ENCODE measurements at regions not wholly inside any gene's neighbourhood (a gene's known extent, or its start where the extent isn't known, plus 50 kb on each side); places are given as distances from the start of the nearest gene placed in this dataset.

GRCh38 chr1:87718241-87718950 is 389.7 kb downstream of the LMO4 start:
- peaks cover 0 to 17% (median 6%) of the 10 kb centered on the region in 4 donors for H3K4me1 ChIP-seq
- in situ Hi-C loops (cut with MboI; ENCODE audit: low pct_ligation_motif_present in 1 of 4, low pct_unique_long_range_greater_than_20kb in 1 of 4, low sequenced_read_pairs in 3 of 4): no loop called here
- no peaks in the 10 kb centered on the region for H3K36me3 ChIP-seq
- no peak for DNase-seq
- H3K27me3 ChIP-seq: no peaks in the 10 kb centered on the region
- intact Hi-C loops (cut with DNase I; ENCODE audit: low total_unique reads): no loop called here
- WGBS, 2 donors (ENCODE audit: low coverage in 1 of 2): 50 to 60% methylated on average over 1 of the region's 1 CpG
- peak overlapping the region in 2 of 4 donors; percentile 7 to 26 for H3K27ac ChIP-seq
- TF ChIP-seq POLR2A (IDR thresholded peaks at IDR 0.05) (no peak), CTCF (IDR thresholded peaks at IDR 0.05) (peak in 1 of 5 experiments; percentile 56), POLR2AphosphoS5 (IDR thresholded peaks at IDR 0.05) (peak in 1 of 3 donors; percentile 45)
- H3K4me3 ChIP-seq: no peak overlapping the region
- H3K9me3 ChIP-seq: no peaks in the 10 kb centered on the region

DNA sequence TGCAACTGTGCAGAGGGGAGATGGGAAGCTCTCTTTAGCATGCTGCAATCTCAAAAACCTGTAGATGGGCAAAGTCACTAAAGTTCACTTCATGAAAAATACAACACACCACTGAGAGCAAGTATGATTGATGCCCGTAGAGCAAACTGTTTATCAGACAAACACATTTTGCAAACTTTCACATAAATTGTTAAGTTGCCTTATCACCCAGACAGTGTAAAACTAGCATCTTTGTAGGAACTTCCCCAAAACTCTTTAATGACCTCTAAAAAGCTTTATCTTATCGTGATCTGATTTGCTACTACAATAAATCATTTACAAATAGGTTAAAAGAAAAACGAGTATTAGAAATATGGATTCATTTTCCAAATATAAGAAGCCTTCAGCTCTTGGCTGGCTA is 391.0 kb downstream of the LMO4 start:
- no peak for DNase-seq
- no peak overlapping the region for H3K27ac ChIP-seq
- intact Hi-C loops (cut with DNase I; ENCODE audit: low total_unique reads) (no loop called here), in situ Hi-C loops (cut with MboI; ENCODE audit: low pct_ligation_motif_present in 1 of 4, low pct_unique_long_range_greater_than_20kb in 1 of 4, low sequenced_read_pairs in 3 of 4) (no loop called here)
- 45 to 51% methylated on average over 3 of the region's 3 CpGs for WGBS, 2 donors (ENCODE audit: low coverage in 1 of 2)
- no peaks in the 10 kb centered on the region for H3K9me3 ChIP-seq
- peaks cover 0 to 17% (median 6%) of the 10 kb centered on the region in 4 donors for H3K4me1 ChIP-seq
- no peak for TF ChIP-seq POLR2AphosphoS5 (IDR thresholded peaks at IDR 0.05)
- no peak for TF ChIP-seq CTCF (IDR thresholded peaks at IDR 0.05)
- TF ChIP-seq POLR2A (IDR thresholded peaks at IDR 0.05): no peak
- no peak for TF ChIP-seq EP300 (IDR thresholded peaks at IDR 0.05; ENCODE audit: low read depth)
- no peaks in the 10 kb centered on the region for H3K36me3 ChIP-seq
- H3K27me3 ChIP-seq: no peaks in the 10 kb centered on the region
- no peak overlapping the region for H3K4me3 ChIP-seq

DNA sequence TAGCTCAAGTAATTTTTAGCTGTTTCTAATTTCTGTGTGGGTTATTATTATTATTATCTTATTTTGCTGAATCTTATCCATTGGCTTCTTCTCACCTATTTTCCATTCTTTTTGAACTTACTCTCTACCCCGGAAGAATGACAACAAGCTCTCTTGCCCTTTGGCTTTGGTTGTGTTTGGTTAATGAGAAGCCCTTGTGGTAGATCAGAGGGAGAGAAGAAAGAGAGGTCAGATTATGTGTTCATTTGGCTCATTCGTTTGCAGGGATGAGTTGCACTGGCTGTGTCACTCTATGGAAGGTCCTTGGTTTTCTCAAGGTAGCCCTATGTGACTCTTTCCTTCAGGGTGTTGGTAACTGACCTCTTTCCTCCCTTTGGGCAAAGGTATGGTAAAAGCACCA is 391.9 kb downstream of the LMO4 start:
- H3K27ac ChIP-seq: no peak overlapping the region
- H3K36me3 ChIP-seq: no peaks in the 10 kb centered on the region
- intact Hi-C loops (cut with DNase I; ENCODE audit: low total_unique reads) (no loop called here), in situ Hi-C loops (cut with MboI; ENCODE audit: low pct_ligation_motif_present in 1 of 4, low pct_unique_long_range_greater_than_20kb in 1 of 4, low sequenced_read_pairs in 3 of 4) (no loop called here)
- DNase-seq: no peak
- H3K27me3 ChIP-seq: no peaks in the 10 kb centered on the region
- 64 to 69% methylated on average over 2 of the region's 2 CpGs for WGBS, 2 donors (ENCODE audit: low coverage in 1 of 2)
- peaks cover 0 to 17% (median 6%) of the 10 kb centered on the region in 4 donors for H3K4me1 ChIP-seq
- TF ChIP-seq EP300 (IDR thresholded peaks at IDR 0.05; ENCODE audit: low read depth) (no peak), POLR2A (IDR thresholded peaks at IDR 0.05) (no peak), POLR2AphosphoS5 (IDR thresholded peaks at IDR 0.05) (no peak), CTCF (IDR thresholded peaks at IDR 0.05) (no peak)
- no peaks in the 10 kb centered on the region for H3K9me3 ChIP-seq
- H3K4me3 ChIP-seq: no peak overlapping the region

GRCh38 chr1:87723193-87723592 is 394.5 kb downstream of the LMO4 start:
- H3K27me3 ChIP-seq: no peaks in the 10 kb centered on the region
- H3K4me1 ChIP-seq: peaks cover 0 to 6% (median 0%) of the 10 kb centered on the region in 4 donors
- no peak for DNase-seq
- no peak overlapping the region for H3K27ac ChIP-seq
- in situ Hi-C loops (cut with MboI; ENCODE audit: low pct_ligation_motif_present in 1 of 4, low pct_unique_long_range_greater_than_20kb in 1 of 4, low sequenced_read_pairs in 3 of 4) (no loop called here), intact Hi-C loops (cut with DNase I; ENCODE audit: low total_unique reads) (no loop called here)
- no peak for TF ChIP-seq POLR2A (IDR thresholded peaks at IDR 0.05)
- TF ChIP-seq CTCF (IDR thresholded peaks at IDR 0.05): no peak
- TF ChIP-seq EP300 (IDR thresholded peaks at IDR 0.05; ENCODE audit: low read depth): no peak
- TF ChIP-seq POLR2AphosphoS5 (IDR thresholded peaks at IDR 0.05): no peak
- no peak overlapping the region for H3K4me3 ChIP-seq
- H3K9me3 ChIP-seq: no peaks in the 10 kb centered on the region
- no peaks in the 10 kb centered on the region for H3K36me3 ChIP-seq
